Neural cell (in vitro differentiated cells): ENCODE measurements at regions not wholly inside any gene's neighbourhood (a gene's known extent, or its start where the extent isn't known, plus 50 kb on each side); places are given as distances from the start of the nearest gene placed in this dataset.

ENCODE experiments used
- H2AFZ ChIP-seq: fragments of 200-600, 300-800 bp; sonication (generic), shearing (Covaris generic); 2 replicates; pipeline ENCODE4 v1.6.0; 2014; ENCODE audit warnings: low read depth, mild to moderate bottlenecking, antibody characterized with exemption, low read length, moderate library complexity
- H3F3A ChIP-seq: fragments of 200-600 bp; shearing (Covaris generic); 2 replicates; pipeline ENCODE4 v1.6.1; 2016; ENCODE audit warnings: mild to moderate bottlenecking, moderate library complexity, mixed read lengths, antibody characterized with exemption, low read length; ENCODE audit not compliant: insufficient read depth, poor library complexity, severe bottlenecking
- H3K27ac ChIP-seq: fragments of 200-600, 300-800 bp; sonication (generic), shearing (Covaris generic); 2 replicates; pipeline ENCODE4 v1.5.1; 2014; ENCODE audit warnings: mild to moderate bottlenecking, low read length, moderate library complexity
- H3K27me3 ChIP-seq: fragments of 300-800, 200-600 bp; sonication (generic), shearing (Covaris generic); 2 replicates; pipeline ENCODE4 v1.6.0; 2014; ENCODE audit warnings: mild to moderate bottlenecking, low read depth, low read length, moderate library complexity; ENCODE audit not compliant: insufficient read depth
- H3K36me3 ChIP-seq: fragments of 300-800, 200-600 bp; sonication (generic), shearing (Covaris generic); 2 replicates; pipeline ENCODE4 v1.5.1; 2014; ENCODE audit warnings: mild to moderate bottlenecking, antibody characterized with exemption, low read length, moderate library complexity; ENCODE audit not compliant: insufficient read depth
- H3K4me2 ChIP-seq: fragments of 300-800, 200-600 bp; sonication (generic), shearing (Covaris generic); 2 replicates; pipeline ENCODE4 v1.6.0; 2014; ENCODE audit warnings: mild to moderate bottlenecking, low read length
- H3K4me3 ChIP-seq: fragments of 300-800, 200-600 bp; sonication (generic), shearing (Covaris generic); 2 replicates; pipeline ENCODE4 v1.5.1; 2014; ENCODE audit warnings: mild to moderate bottlenecking, low read length, moderate library complexity
- H3K79me2 ChIP-seq: fragments of 200-600 bp; shearing (Covaris generic); replicated peaks from 2 replicates; pipeline ENCODE4 v1.6.0; 2014; ENCODE audit warnings: mild to moderate bottlenecking, low read length, moderate library complexity; ENCODE audit not compliant: insufficient read depth
- H3K9ac ChIP-seq: fragments of 300-800, 200-600 bp; sonication (generic), shearing (Covaris generic); 2 replicates; pipeline ENCODE4 v1.6.1; 2016; ENCODE audit warnings: mild to moderate bottlenecking, low read length, mixed read lengths
- H3K9me2 ChIP-seq: fragments of 200-600 bp; shearing (Covaris generic); 2 replicates; pipeline ENCODE4 v1.6.1; 2016; ENCODE audit warnings: mild to moderate bottlenecking, low read length, mixed read lengths; ENCODE audit not compliant: insufficient read depth
- H3K9me3 ChIP-seq: fragments of 200-600, 300-800 bp; sonication (generic), shearing (Covaris generic); 2 replicates; pipeline ENCODE4 v1.6.1; 2016; ENCODE audit warnings: mild to moderate bottlenecking, mixed run types, low read length, moderate library complexity, mixed read lengths
- H4K20me1 ChIP-seq: fragments of 200-600 bp; shearing (Covaris generic); 2 replicates; pipeline ENCODE4 v1.6.1; 2016; ENCODE audit warnings: mild to moderate bottlenecking, mixed run types; ENCODE audit not compliant: insufficient read depth
- CTCF ChIP-seq: fragments of 450-650 bp; IDR thresholded peaks from 2 replicates; pipeline ENCODE4 v1.5.1; 2014; ENCODE audit warnings: antibody characterized with exemption, mild to moderate bottlenecking, moderate library complexity; ENCODE audit not compliant: poor library complexity, severe bottlenecking
- EP300 ChIP-seq: fragments of 450-650 bp; conservative IDR thresholded peaks from 2 replicates; pipeline ENCODE4 v1.6.1; 2014; ENCODE audit warnings: antibody characterized with exemption, mild to moderate bottlenecking, moderate library complexity; ENCODE audit not compliant: poor library complexity, severe bottlenecking
- EZH2 ChIP-seq: fragments of 200-600, 300-800 bp; shearing (Covaris generic), sonication (generic); IDR thresholded peaks from 2 replicates; pipeline ENCODE4 v1.6.1; 2014; ENCODE audit warnings: antibody characterized with exemption, low read length, borderline replicate concordance, mild to moderate bottlenecking; ENCODE audit not compliant: insufficient read depth, poor library complexity, severe bottlenecking
- MXI1 ChIP-seq: fragments of 450-650 bp; conservative IDR thresholded peaks from 2 replicates; pipeline ENCODE4 v1.6.1; 2014; ENCODE audit warnings: antibody characterized with exemption, mild to moderate bottlenecking; ENCODE audit not compliant: poor library complexity, severe bottlenecking
- POLR2AphosphoS5 ChIP-seq: IDR thresholded peaks from 2 replicates; pipeline ENCODE4 v1.6.1; 2012
- RAD21 ChIP-seq: fragments of 450-650 bp; conservative IDR thresholded peaks from 2 replicates; pipeline ENCODE4 v1.6.1; 2014; ENCODE audit warnings: antibody characterized with exemption, mild to moderate bottlenecking, moderate library complexity
- REST ChIP-seq: IDR thresholded peaks from 2 replicates; pipeline ENCODE4 v1.6.1; 2012; ENCODE audit warnings: borderline replicate concordance
- SMC3 ChIP-seq: fragments of 450-650 bp; conservative IDR thresholded peaks from 2 replicates; pipeline ENCODE4 v1.6.1; 2014; ENCODE audit warnings: antibody characterized with exemption, mild to moderate bottlenecking, moderate library complexity; ENCODE audit not compliant: poor library complexity
- TAF1 ChIP-seq: IDR thresholded peaks from 2 replicates; pipeline ENCODE4 v1.6.1; 2012; ENCODE audit warnings: low read depth

GRCh38 chr7:84482476-84482875 is 287.9 kb upstream of the SEMA3A start:
- H3K9me2 ChIP-seq: no peaks in the 10 kb centered on the region
- TF ChIP-seq RAD21 (no peak), TAF1 (no peak), SMC3 (no peak), EP300 (no peak), EZH2 (no peak), REST (no peak), MXI1 (no peak), POLR2AphosphoS5 (no peak), CTCF (no peak)
- no peak overlapping the region for H2AFZ ChIP-seq
- no peaks in the 10 kb centered on the region for H3K9me3 ChIP-seq
- no peak overlapping the region for H3K4me2 ChIP-seq
- no peaks in the 10 kb centered on the region for H3K27me3 ChIP-seq
- no peaks in the 10 kb centered on the region for H3F3A ChIP-seq
- H3K36me3 ChIP-seq: no peaks in the 10 kb centered on the region
- no peak overlapping the region for H3K4me3 ChIP-seq
- no peaks in the 10 kb centered on the region for H4K20me1 ChIP-seq
- no peaks in the 10 kb centered on the region for H3K79me2 ChIP-seq
- no peak overlapping the region for H3K27ac ChIP-seq
- H3K9ac ChIP-seq: no peak overlapping the region

GRCh38 chr7:84479059-84479458 is 284.5 kb upstream of the SEMA3A start:
- Histone ChIP-seq H4K20me1 (no peaks in the 10 kb centered on the region), H3K9ac (no peak overlapping the region), H3K27ac (no peak overlapping the region), H3K36me3 (no peaks in the 10 kb centered on the region), H3K27me3 (no peaks in the 10 kb centered on the region), H3K9me2 (no peaks in the 10 kb centered on the region), H3K79me2 (no peaks in the 10 kb centered on the region), H3K9me3 (no peaks in the 10 kb centered on the region), H3K4me3 (no peak overlapping the region), H3K4me2 (no peak overlapping the region), H3F3A (no peaks in the 10 kb centered on the region), H2AFZ (no peak overlapping the region)
- TF ChIP-seq RAD21: no peak
- TF ChIP-seq REST: no peak
- no peak for TF ChIP-seq TAF1
- no peak for TF ChIP-seq EP300
- no peak for TF ChIP-seq EZH2
- no peak for TF ChIP-seq POLR2AphosphoS5
- TF ChIP-seq SMC3: no peak
- no peak for TF ChIP-seq CTCF
- TF ChIP-seq MXI1: no peak
